ENCODE measurements at regions not wholly inside any gene's neighbourhood (a gene's known extent, or its start where the extent isn't known, plus 50 kb on each side); places are given as distances from the start of the nearest gene placed in this dataset.

- WGBS (ENCODE audit: insufficient coverage, low coverage, missing lambda C conversion rate): 0% methylated on average over 1 of the region's 1 CpG
- Histone ChIP-seq H3K27ac (ENCODE audit: extremely low read depth, low read depth, low read length) (no peak overlapping the region), H4K20me1 (replicated peaks; ENCODE audit: control insufficient read depth, insufficient read depth, low read length) (no peaks in the 10 kb centered on the region; the same call in 1 of the 2 replicates), H3K79me2 (ENCODE audit: control insufficient read depth, insufficient read depth, low read length) (no peaks in the 10 kb centered on the region), H3K9ac (ENCODE audit: insufficient read depth in 1 of 2, low read depth in 2 of 2, low read length in 2 of 2) (no peak overlapping the region), H3K4me1 (replicated peaks in 1 of 2; ENCODE audit: control insufficient read depth in 2 of 2, insufficient read depth in 2 of 2, low read length in 2 of 2) (no peaks in the 10 kb centered on the region), H3K9me1 (ENCODE audit: control insufficient read depth, insufficient read depth, low read length) (no peaks in the 10 kb centered on the region), H3K36me3 (ENCODE audit: control insufficient read depth, insufficient read depth, low read length) (no peaks in the 10 kb centered on the region), H3K4me2 (ENCODE audit: insufficient read depth, low read length) (no peak overlapping the region), H2AFZ (ENCODE audit: low read depth, low read length) (no peak overlapping the region), H3K4me3 (no peak overlapping the region), H3K27me3 (ENCODE audit: control insufficient read depth in 2 of 2, insufficient read depth in 2 of 2, low read length in 2 of 2) (peaks cover 2 to 36% of the 10 kb centered on the region in 2 experiments; a peak in 2 of 5 replicates), H3K9me3 (replicated peaks; ENCODE audit: control insufficient read depth, insufficient read depth, low read depth, low read length) (no peaks in the 10 kb centered on the region)
- FAIRE-seq (no peak), DNase-seq (ENCODE audit: extremely low read depth in 1 of 4, low spot score in 3 of 4) (no peak), ATAC-seq (no peak)
- intact Hi-C loops (cut with micrococcal nuclease): no loop called here
- BruUV-seq (replicated peaks): no TSS peak
- in situ Hi-C loops (cut with MboI): no loop called here
- POLR2A ChIA-PET: interaction anchor here (0.6 kb wide), 1 partner anchor 13 kb away, joined by 3 read pairs; no protein-coding TSS in a partner anchor
- CTCF ChIA-PET (ENCODE audit: low intra/inter-chr PET ratio): no interaction called here
- TF ChIP-seq NONO (IDR thresholded peaks at IDR 0.05; ENCODE audit: low read depth in 2 of 2, low read length in 1 of 2): no peak
- TF ChIP-seq MTA1 (IDR thresholded peaks at IDR 0.05; ENCODE audit: borderline replicate concordance): no peak
- TF ChIP-seq MTF1 (CRISPR knock-in tag; IDR thresholded peaks at IDR 0.05; ENCODE audit: borderline replicate concordance): no peak
- no peak for TF ChIP-seq ZNF511 (CRISPR knock-in tag; IDR thresholded peaks at IDR 0.05)
- no peak for TF ChIP-seq PPARD (CRISPR knock-in tag; IDR thresholded peaks at IDR 0.05)
- no peak for TF ChIP-seq ZNF347 (CRISPR knock-in tag; IDR thresholded peaks at IDR 0.05; ENCODE audit: low read depth)
- TF ChIP-seq CBX1 (IDR thresholded peaks at IDR 0.05; ENCODE audit: low read depth): no peak
- TF ChIP-seq HOMEZ (CRISPR knock-in tag; IDR thresholded peaks at IDR 0.05): no peak
- TF ChIP-seq IRF2 (CRISPR knock-in tag; IDR thresholded peaks at IDR 0.05): no peak
- TF ChIP-seq ZNF707 (CRISPR knock-in tag; conservative IDR thresholded peaks at IDR 0.05): no peak
- no peak for TF ChIP-seq SMARCC2 (IDR thresholded peaks at IDR 0.05; ENCODE audit: low read depth)
- no peak for TF ChIP-seq ZNF197 (CRISPR knock-in tag; IDR thresholded peaks at IDR 0.05; ENCODE audit: low read depth)
- TF ChIP-seq SAFB (IDR thresholded peaks at IDR 0.05; ENCODE audit: borderline replicate concordance, low read depth, low read length): no peak
- TF ChIP-seq TAF15 (IDR thresholded peaks at IDR 0.05; ENCODE audit: low read depth, low read length): no peak
- TF ChIP-seq ZNF398 (CRISPR knock-in tag; IDR thresholded peaks at IDR 0.05): no peak
- TF ChIP-seq EGR1 (conservative IDR thresholded peaks at IDR 0.05): no peak
- no peak for TF ChIP-seq SNAPC5 (CRISPR knock-in tag; IDR thresholded peaks at IDR 0.05)
Observed at GRCh38 chr21:31531967-31532366, 127.5 kb upstream of the SOD1 start.
